ENCODE measurements at regions not wholly inside any gene's neighbourhood (a gene's known extent, or its start where the extent isn't known, plus 50 kb on each side); places are given as distances from the start of the nearest gene placed in this dataset.

DNA sequence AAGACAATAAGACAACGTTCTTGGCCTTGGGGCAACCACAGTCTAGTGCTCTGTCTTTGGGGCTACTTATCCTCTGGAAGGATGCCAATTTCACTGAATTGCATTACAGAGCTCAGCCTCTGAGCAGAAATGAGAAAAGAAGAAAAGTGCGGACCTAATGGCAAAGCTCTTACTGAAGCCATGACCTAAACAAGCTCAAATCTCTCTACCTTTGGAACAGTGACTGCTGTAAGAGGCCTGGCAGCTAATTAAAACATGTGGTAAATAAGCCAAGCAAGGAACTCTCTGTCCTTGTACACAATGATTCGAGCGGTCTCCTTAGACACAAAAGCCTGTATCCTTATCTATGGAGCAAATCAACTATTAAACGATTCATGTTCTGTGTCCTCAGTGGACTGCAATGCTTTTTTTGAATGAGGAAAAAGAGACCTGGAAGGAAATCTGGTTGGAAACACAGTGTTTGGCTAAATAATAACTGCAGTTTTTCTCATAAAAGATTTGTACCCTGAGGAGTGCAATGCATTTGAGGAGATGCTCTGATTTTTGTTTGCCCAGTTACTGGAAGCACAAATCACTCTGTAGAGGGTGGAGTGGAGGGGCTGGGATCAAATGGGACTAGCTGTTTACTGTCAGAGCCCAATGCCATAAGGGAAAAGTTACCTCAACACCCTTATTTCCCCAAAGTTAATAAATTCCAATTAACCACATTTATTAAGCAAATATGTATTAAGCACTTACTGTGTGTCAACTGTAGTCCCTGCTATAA, 113.9 kb downstream of the NDUFA12 start:
- no peak for DNase-seq (ENCODE audit: low read depth)
- Histone ChIP-seq H3K36me3 (ENCODE audit: control insufficient read depth, insufficient read depth, low read length) (no peaks in the 10 kb centered on the region), H3K4me3 (ENCODE audit: low read depth, low read length) (no peak overlapping the region), H3K27me3 (ENCODE audit: control insufficient read depth, insufficient read depth, low read length) (peaks cover 2% of the 10 kb centered on the region)
- no peak for FAIRE-seq
- TF ChIP-seq, protein P1, sequence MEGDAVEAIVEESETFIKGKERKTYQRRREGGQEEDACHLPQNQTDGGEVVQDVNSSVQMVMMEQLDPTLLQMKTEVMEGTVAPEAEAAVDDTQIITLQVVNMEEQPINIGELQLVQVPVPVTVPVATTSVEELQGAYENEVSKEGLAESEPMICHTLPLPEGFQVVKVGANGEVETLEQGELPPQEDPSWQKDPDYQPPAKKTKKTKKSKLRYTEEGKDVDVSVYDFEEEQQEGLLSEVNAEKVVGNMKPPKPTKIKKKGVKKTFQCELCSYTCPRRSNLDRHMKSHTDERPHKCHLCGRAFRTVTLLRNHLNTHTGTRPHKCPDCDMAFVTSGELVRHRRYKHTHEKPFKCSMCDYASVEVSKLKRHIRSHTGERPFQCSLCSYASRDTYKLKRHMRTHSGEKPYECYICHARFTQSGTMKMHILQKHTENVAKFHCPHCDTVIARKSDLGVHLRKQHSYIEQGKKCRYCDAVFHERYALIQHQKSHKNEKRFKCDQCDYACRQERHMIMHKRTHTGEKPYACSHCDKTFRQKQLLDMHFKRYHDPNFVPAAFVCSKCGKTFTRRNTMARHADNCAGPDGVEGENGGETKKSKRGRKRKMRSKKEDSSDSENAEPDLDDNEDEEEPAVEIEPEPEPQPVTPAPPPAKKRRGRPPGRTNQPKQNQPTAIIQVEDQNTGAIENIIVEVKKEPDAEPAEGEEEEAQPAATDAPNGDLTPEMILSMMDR (IDR thresholded peaks at IDR 0.05; ENCODE audit: insufficient read depth, low read length, severe bottlenecking) = no peak

DNA sequence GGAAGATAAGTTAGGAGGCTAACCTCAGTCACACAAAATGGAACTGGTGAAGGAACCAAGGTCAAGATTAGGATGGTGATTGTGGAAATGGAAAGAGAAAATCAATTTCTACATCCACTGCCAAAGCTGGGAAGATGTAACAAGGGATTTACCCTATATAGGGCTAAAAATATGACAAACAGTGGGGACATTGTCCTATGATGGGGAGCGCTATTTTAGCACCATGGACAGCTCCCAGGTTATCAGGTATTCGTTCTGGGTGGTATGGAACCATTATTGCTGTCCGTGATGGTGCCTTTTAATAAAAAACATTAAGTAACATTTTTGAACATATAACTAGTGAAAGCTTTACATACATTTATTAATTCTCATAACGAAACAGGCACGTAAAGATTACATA, 124.0 kb downstream of the NDUFA12 start:
- DNase-seq (ENCODE audit: low read depth) (peak; percentile 4), FAIRE-seq (no peak)
- Histone ChIP-seq H3K27me3 (ENCODE audit: control insufficient read depth, insufficient read depth, low read length) (peaks cover 3% of the 10 kb centered on the region), H3K36me3 (ENCODE audit: control insufficient read depth, insufficient read depth, low read length) (no peaks in the 10 kb centered on the region), H3K4me3 (ENCODE audit: low read depth, low read length) (no peak overlapping the region)
- TF ChIP-seq, protein P1 (IDR thresholded peaks at IDR 0.05; ENCODE audit: insufficient read depth, low read length, severe bottlenecking) = no peak

DNA sequence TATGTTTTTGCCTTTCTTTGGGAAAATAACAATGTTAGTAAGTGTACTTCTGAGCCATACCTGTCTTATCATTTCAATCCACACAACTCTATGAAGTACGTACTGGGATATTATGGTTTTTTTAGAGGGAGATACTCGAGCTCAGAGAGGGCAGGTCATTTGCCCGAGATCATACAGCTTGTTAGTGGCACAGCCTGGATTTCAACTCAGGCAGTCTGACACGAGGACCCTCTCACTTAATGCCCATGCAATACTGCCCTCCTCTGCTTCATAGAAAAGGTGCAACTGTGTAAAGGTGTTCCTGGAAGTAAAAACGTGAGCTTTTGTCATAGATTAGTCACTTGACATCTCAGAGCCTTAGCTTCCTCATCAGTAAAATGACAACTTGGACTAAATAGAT, 128.0 kb downstream of the NDUFA12 start:
- Histone ChIP-seq H3K4me3 (ENCODE audit: low read depth, low read length) (no peak overlapping the region), H3K27me3 (ENCODE audit: control insufficient read depth, insufficient read depth, low read length) (peaks cover 26% of the 10 kb centered on the region), H3K36me3 (ENCODE audit: control insufficient read depth, insufficient read depth, low read length) (no peaks in the 10 kb centered on the region)
- FAIRE-seq (no peak), DNase-seq (ENCODE audit: low read depth) (peak; percentile 69)
- TF ChIP-seq, protein P1 (IDR thresholded peaks at IDR 0.05; ENCODE audit: insufficient read depth, low read length, severe bottlenecking) = peak; percentile 26

DNA sequence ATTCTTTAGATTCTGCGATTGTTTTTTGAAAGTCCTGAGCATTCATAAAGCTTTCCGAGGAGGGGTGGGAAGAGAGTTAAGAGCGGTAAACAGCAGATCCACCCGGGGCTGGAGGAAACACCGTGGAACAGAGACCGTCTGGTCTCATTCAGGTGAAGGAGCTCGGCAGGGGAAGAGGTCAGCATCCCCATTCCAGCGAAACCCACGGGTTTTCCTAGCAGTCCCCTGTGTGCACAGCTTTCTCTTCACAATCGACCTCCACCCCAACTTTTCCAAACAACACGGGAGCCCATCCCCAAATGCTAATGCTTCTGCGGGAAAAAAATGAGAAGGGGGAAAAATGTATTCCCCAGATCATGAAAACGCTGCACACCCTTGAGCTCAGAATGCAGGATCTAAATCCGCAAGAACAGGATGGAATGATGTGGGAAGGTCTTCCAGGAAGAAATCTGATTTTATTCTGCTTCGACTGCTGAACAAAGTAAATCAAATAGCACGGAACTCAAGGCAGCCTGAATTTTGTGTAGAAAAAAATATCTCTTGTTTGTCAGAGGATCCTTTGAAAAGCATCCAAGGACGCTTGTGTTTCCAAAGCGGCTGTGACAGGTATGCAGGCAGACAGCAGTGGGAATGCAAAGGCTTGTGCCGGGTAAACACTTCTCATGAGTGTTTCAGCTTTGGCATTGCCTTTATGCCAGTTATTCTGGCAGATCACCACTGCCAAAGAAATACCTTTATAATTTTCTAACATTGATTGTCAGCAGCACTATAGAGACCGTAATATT, 128.8 kb downstream of the NDUFA12 start:
- TF ChIP-seq, protein P1 (IDR thresholded peaks at IDR 0.05; ENCODE audit: insufficient read depth, low read length, severe bottlenecking) = no peak
- FAIRE-seq (no peak), DNase-seq (ENCODE audit: low read depth) (peak; percentile 3)
- no peak overlapping the region for H3K4me3 ChIP-seq (ENCODE audit: low read depth, low read length)
- peaks cover 28% of the 10 kb centered on the region for H3K27me3 ChIP-seq (ENCODE audit: control insufficient read depth, insufficient read depth, low read length)
- no peaks in the 10 kb centered on the region for H3K36me3 ChIP-seq (ENCODE audit: control insufficient read depth, insufficient read depth, low read length)

DNA sequence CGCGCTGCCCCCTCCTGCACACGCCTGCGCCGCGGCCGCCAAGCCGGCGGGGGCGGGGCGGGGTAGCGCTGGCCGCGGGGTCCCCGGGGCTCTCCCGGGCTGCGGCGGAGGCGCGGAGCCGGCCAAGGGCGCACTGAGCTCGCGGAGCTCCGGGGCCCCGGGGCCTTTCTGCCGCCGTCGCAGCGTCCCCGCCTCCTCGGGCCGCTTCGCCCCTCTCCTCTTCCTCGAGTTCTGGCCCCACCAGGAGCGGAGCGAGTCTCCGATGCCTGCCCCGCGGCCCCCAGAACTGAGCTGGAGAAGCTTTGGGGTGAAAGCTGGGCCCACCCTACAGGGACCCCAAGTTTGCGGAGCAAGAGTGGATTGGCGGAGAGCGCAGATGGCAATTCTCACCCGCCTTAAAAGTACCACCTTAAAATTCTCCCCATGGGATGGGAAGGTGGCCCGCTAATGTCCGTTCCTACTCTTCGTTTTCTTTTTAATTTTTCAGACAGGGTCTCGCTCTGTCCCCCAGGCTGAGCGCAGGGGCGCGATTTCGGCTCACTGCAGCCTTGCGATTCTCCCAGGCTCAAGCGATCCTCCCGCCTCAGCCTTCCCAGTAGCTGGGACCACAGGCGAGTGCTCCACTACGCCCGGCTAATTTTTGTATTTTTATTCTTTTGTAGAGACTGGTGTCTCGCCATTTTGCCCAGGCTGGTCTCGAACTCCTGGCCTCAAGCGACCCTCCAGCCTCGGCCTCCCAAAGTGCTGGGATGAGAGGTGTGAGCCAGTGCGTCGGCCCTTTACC, 129.6 kb downstream of the NDUFA12 start:
- no peak for DNase-seq (ENCODE audit: low read depth)
- Histone ChIP-seq H3K4me3 (ENCODE audit: low read depth, low read length) (no peak overlapping the region), H3K36me3 (ENCODE audit: control insufficient read depth, insufficient read depth, low read length) (no peaks in the 10 kb centered on the region), H3K27me3 (ENCODE audit: control insufficient read depth, insufficient read depth, low read length) (peaks cover 28% of the 10 kb centered on the region)
- no peak for FAIRE-seq
- TF ChIP-seq, protein P1 (IDR thresholded peaks at IDR 0.05; ENCODE audit: insufficient read depth, low read length, severe bottlenecking) = no peak

Data from bronchial epithelial cell (primary cell).